ENCODE measurements at regions not wholly inside any gene's neighbourhood (a gene's known extent, or its start where the extent isn't known, plus 50 kb on each side); places are given as distances from the start of the nearest gene placed in this dataset.
"Not testable (repeated sequence)": the region's sequence is repeated elsewhere in the genome, so short reads cannot be mapped to it uniquely, and the experiment has no call there.

DNA sequence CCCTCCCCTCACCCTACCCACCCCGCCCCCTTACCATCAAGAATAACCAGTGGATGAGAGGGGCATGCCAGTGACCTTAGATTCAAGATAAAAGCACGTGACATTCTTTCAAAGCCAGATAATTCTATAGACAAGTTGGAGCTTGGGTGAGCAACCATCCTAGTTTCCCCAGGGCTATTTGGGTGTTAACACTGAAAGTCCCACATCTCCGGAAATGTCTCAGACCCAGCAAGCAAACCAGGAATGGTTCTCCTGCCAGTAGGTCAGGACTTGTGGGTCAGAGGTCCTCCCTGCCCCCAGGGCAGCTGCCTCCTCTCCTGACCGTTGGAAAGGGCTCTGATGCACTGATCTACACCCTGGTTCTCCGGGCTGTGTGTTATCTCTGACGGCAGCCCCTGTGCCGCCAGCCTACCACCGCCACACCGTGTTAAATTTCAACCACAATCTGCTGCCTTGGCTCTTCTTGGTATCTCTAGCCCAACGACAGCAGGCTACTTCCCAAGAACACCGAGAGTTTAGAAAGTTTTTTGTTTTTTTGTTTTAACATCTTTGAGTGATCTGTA is 287.0 kb downstream of the BCL2L11 start:
- peak; percentile 41 for DNase-seq

DNA sequence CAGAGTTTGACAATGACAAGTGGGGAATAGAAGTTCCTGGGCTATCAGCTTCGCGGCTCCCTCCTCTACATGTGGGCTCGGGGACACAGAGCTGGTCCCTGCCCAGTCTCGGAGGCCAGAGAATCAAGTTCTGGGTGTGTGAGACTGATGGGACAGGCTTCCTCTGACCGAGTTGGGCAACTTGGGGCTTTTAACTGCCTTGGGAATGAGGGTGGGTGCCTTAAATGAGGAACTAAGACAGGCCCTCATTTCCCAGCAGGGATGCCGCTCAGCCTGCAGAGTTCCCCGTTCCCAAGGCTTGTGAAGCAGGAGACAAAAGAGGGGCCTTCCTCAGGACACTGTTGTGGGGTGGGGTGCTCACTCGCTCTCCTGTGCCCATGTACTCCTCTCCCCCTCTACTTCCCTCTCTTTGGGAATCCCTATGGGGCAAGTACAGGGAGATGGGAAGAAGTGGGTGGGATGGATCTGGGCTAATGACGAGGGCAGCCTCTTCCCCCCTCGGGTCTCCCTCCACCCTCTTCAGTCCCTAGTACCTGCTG is 290.2 kb downstream of the BCL2L11 start:
- not testable (repeated sequence) for DNase-seq

DNA sequence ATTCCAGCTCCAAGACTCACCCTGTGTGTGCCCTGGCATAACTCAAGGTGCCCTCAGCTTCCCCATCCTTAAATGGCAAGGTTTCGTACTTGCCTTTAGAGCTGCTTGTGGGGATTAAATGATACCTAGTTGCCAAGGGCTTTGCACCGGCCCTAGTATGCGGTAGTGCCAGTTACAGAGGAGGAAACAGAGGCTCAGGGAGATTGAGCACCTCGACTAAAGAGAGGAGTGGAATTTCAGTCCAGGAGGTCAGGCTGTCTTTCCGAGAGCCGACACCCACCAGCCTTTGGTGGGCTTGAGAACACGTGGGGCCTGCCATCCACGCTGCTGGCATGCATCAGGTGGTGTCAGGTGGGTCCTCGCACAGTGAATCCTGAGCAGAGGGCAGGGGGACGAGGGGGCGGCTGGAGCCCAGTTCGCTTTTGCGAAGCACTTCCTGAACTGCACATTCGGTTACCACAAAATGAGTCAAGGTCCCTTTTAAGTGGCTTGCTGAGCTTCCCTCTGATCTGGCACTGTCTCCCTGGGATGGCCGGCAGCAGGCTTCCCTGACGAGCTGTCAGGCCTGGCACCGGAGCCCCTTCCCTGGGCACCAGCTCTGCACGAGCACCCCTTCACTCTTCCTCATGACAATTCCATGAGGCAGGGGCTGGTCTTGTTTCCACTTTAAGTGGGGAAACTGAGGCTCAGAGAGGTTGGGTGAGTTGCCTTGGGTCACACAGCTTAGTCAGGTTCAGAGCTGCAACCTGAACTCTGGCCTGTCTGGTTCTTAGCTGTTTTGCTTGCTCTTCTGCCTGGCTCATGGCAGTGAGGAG is 291.4 kb downstream of the BCL2L11 start:
- DNase-seq, result not testable (repeated sequence)

DNA sequence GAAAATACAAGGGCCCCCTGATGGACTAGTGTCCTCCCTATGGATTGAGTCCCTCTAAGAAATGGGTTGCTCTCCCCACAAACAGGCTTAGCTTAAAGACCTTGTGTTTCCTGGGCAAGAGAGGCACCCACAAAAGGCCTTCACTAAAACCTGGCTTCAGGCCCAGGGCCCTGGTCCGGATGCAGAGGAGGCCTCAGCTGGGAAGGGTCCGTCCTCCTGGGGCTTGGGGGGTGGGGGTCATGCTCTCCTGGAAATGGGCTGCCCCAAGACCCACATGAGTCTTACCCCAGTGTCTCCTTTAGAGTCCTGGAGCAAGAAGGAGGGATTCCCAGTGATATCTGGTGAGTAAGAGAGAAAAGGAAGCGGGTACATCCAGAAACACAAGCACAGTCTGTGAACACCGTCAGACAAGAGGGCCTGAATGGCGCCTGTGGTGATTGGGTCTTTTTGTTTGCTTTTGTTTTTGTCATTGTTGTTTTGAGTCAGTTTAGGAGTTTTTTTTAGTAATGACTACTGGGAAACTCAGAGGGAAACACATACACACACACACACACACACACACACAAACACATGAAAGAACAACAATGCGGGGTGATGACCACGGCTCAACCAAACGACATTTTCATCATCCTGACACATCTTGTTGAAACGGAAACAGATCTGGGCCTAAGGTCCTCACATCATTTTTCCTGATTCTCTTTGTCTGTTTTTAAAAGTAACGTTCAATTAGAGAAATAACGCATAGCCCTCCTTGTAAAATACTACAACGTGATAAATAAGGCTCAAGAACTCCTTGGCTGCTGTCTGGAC is 292.3 kb downstream of the BCL2L11 start:
- DNase-seq, result not testable (repeated sequence)

DNA sequence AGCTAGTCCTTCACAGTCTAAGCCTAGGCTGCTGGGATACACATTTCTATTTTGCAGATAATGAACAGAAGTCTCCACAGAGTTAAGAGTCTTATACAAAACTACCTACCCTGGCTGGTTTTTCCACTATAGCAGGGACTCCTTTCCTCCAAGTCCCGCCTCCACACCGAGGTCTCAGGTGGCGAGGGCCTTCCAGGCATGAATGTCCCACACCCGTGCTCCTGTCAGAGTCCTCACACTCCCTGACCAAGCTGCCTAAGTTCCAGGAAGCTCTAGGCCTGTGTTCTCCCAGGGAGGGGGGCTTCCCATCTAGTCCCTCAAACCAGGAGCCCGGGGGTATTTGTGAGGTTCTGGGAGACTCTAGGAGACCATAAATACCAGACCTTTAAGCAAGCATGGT is 293.2 kb downstream of the BCL2L11 start:
- not testable (repeated sequence) for DNase-seq

DNA sequence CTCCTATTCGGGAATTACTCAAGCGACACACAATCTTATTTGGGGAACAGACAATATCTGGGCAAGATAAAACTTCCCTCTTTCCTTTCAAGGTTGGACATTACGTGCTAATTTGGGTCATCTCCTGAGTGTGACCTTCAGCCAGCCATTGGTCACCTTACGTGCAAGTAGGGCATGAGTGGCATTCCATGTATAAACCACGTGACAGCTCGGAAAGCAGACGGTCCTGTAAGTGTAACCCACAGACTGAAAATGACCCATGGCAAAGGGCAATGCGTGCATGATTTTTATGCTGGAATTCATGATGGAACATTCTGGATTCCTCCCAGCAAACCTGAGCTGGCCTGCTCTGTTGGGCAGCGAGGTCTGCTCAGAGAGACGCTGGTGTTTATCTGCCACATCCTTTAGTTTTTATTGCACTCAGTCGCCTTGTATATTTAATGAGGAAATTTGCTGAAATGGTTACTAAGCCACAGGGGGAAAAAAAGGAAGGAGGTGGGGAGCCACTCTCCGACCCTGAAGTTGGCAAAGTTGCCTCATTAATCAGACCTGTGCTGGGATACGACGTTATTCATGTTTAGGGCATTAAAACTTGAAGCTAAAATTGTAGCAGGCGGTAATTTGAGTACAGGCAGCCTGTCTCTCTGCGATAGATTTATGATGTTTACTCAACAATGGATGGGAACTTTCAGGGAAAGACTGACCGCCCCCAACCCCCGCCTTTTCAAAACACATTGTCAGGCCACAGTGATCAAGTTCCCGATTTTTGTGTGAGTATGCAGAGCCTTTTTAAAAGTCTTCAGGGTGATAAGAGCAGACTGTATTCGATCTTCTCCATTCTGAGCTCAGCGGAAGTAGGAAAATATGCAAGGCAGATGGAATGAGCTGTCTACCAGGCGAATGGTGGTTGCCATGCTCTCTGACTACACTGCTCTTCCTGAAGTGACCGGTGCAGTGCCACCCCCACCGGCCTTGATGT is 295.3 kb downstream of the BCL2L11 start:
- not testable (repeated sequence) for DNase-seq

DNA sequence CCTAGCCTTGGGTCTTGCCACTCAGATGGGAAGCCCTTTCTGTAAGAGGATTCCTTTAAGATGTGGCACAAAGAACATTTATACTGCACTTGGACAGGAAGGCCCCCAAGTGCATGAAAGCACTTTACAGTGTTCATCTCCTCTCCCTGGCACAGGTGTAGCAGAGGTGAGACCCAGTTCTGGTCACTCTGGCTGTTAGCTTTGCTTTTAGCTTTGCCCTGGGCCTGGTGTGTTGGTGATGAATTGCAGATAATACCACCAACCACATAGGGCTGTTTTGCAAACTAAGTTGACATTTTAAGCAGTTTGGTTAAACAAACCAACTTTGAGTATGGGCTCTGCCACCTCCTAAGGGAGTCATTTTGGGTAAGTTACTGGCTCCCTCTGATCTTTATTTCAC is 296.3 kb downstream of the BCL2L11 start:
- not testable (repeated sequence) for DNase-seq

DNA sequence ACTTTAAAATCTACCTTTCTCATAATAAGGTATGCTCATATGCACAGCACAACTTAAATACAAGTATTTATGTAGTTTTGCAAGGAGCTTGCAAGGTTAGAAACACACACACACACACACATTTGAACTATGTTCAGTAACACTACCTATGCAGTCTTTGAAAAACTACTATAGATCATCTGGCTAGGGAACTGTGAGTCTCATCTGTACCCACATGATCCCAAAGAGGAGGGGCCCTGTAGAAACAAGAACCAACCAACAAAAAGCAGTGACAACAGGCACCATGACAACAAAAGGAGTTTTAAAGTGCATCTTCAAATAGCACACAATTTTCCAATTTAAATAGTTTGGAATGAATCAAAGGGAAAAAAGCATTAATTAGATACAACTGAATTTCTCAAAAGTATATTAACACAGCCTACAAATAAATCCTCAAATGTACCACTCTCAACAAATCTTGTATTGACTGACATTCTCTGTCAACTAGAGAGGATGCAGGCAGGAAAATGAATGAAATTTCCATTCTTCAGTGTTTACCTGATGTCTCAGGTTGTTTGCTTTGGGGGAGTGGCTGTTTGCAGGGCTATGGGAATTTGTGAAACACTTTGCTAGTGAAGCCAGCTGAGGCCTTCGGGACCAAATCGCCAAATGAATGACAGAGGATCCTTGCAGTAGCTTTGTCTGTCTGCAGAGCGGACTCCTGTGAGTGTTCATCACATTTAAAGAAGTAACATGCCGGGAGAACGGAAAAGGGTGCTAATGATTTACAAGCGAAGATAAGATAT is 297.6 kb downstream of the BCL2L11 start:
- not testable (repeated sequence) for DNase-seq

DNA sequence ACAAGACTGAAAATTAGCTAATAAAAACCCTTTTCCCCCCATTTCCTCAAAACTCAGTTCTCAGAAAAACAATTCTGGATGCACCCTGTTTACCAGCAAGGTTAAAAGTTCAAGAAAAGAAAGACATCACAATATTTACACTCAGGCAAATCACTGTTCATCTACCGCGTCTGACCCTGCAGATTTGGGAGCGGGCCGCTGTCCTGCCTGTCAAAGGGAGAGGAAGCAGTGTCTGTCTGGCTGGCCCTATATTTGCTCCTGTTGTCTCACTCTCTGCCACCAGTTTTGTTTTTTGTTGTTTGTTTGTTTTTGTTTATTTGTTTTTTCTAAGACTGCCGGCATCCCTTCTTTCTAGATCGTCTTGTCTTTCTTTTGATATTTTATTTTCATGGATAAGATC is 299.4 kb downstream of the BCL2L11 start:
- DNase-seq, result not testable (repeated sequence)

DNA sequence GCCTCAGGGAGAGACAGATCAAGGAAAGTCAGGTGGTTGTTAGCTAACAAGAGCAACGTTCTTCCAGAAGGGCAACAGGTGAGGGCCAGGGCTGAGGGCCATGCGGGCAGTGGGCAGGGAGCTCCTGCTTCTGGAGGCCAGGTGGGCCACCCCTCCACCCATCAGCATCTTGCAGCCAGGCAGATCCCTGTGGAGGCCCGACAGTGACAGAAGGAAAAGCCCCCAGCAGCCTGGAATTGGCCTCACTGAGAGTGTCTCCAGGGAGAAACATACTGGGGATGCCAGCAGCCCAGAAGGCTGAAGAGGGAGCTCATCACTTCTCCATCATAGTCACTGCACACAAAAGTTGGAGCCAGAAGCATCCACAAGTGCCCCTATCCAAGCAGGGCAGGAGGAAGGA is 300.1 kb downstream of the BCL2L11 start:
- not testable (repeated sequence) for DNase-seq

DNA sequence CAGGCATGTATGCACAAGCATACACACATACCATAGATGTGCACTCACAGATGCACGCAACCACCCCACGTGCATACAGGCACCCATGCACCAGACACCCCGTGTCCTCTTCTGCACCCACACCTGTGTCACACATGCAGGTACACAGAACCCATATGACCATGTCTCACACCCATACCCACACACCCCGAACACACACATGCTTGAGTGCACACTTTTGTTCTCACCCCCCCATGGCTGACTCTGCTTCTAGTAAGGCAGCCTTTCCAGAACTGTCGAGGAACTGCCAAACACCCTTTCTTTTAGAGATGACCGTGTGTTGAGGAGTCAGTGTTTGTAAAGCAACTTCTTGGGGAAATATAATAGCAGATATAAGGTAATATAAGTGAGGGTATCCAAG is 301.2 kb downstream of the BCL2L11 start:
- DNase-seq, result not testable (repeated sequence)

DNA sequence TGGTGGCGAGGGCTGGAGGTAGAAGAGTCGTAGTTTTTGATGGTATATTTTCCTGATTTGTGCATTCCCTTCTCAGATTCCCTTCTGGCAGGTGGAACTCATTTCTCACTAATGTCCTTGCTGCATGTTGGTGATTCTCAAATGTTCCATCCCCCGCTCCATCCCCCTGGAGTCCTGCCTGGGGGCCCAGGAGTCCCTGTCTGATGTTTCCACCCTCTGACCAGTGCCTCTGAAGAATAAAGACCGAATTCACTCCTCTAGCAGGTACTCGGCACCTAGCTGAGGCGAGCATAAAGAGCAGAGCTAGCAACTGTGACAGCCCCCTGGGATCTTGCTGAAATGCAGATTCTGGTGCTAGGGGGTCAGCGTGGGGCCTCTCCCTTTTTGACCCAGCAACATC is 301.8 kb downstream of the BCL2L11 start:
- DNase-seq, result not testable (repeated sequence)

DNA sequence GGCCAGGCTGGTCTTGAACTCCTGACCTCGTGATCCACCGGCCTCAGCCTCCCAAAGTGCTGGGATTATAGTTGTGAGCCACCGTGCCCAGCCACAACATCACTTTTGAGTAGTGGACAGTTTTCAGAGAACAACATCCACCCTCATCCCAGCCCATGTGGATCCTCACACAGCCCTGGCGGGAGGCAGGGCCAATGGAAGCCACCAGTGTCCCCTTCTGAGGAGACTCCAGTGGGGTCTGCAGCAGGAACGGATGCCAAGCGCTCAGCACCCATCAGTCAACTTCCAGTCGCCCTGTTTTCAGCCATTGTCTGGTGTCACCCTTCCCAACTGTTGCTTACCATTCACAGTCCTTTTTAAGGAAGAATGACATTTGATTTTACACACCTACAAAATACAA is 302.5 kb downstream of the BCL2L11 start:
- not testable (repeated sequence) for DNase-seq

DNA sequence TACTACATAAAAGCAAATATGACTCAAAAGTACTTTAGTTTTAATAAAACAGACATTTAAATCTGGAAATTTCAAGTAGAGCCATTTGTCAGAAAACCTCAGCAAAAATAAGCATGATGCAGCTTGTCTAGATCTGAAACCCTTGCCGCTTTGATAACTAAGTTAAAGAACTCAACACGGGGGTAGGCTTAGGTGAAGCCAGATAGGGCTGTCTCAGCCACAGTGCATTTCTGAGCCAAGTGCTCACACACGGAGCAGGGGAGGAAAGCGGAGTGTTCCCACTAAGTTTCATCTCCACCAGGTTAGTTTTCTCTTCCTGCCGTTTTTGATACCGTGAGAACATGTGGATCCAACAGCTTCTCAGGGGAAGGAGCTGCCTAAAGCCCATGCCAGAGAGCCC is 303.5 kb downstream of the BCL2L11 start:
- not testable (repeated sequence) for DNase-seq

DNA sequence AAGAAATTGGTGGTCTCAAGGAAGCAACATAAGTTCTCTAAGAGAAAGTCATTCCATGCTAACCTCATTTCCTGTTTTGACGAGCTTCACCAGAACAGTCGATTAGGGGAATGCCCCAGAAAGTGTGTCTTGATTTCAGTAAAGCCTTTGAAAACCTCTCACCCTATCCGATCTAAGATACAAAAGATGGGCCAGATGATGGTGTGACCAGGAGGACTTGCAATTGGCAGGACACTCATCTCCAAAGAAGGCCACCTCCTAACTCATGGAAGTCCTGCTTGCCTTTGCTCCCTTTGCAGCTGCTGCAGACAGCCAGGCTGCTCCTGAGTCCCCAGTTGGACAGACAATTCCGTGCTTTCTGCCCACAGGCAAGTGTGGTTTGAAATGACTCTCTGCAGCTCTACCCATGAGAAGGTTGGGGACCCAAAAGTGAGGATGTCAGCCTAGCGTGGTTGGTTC is 304.2 kb downstream of the BCL2L11 start:
- DNase-seq, result not testable (repeated sequence)

DNA sequence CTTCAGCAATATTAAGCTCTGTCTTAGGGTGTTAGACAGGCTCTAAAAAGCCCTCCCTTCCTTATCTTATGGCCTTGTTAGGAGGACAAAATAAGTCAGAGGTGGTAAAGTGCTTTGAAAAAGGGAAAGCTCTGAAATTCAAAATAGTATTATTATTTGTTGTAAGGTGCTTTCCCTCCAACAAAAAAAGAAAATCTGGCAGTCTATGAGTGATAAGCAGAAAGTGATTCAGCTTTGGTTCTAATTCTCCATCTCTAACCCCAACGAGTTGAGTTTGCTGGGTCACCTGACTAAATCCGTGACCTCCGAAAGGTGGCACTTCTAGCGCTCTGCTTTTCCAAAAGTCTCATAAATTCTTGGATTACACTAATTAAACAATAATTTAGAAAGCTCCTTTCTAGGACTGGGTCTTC is 305.1 kb downstream of the BCL2L11 start:
- not testable (repeated sequence) for DNase-seq

DNA sequence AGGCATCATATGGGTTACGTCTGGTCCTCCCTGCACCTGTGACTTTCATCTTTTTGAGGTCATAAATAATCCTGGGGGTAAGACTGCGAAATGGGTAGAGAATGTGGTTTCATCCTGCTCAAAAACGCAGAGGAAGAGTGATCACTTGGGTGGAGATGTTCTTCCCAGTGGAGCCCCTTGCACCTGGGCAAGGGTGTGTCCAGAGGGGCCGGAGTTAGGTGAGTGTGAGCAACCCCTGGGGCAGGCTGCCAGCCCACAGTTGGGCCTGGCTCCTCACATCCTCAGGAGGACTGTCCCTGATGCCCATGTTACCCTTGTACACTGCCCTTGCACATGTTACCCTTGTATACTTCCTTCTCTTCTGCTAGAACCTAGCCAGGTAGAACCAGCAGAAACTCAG is 306.6 kb downstream of the BCL2L11 start:
- DNase-seq, result not testable (repeated sequence)

DNA sequence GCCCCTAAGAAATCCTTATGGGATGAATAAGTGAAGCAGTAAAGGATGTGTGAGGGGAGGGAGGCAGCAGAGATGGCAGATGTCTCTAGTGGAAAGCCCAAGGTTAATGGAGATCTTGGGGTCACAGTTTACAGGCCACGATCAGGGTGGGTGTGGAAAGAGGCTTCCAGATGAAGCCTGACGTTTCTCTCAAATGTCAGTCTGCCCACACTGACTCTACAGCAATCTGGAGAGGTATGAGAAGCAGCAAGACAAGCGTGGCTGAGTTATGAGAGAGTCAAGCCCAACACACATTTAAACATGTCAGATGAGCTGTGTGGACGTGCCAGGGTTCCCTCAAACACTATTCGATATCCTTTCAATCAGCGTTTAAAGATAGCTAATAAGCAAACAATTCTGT is 308.2 kb downstream of the BCL2L11 start:
- not testable (repeated sequence) for DNase-seq

DNA sequence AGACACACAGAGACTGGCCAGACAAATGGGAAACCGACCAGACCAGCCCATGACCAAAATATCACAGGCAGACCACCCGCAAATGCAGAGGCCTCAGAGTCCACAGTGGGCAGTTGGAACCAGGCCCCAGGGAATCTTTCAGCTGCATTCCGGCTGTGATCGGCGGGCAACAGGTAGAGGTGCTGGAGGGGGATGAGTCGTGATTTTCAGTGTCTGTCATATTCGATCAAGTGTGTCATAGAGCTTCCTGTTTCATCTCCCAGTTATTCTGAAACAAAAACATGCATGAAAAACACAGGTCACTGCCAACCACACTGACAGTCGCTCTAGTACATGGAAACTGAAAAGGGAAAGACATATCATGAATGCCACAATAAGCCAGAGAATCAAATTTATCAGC is 308.6 kb downstream of the BCL2L11 start:
- DNase-seq, result not testable (repeated sequence)

DNA sequence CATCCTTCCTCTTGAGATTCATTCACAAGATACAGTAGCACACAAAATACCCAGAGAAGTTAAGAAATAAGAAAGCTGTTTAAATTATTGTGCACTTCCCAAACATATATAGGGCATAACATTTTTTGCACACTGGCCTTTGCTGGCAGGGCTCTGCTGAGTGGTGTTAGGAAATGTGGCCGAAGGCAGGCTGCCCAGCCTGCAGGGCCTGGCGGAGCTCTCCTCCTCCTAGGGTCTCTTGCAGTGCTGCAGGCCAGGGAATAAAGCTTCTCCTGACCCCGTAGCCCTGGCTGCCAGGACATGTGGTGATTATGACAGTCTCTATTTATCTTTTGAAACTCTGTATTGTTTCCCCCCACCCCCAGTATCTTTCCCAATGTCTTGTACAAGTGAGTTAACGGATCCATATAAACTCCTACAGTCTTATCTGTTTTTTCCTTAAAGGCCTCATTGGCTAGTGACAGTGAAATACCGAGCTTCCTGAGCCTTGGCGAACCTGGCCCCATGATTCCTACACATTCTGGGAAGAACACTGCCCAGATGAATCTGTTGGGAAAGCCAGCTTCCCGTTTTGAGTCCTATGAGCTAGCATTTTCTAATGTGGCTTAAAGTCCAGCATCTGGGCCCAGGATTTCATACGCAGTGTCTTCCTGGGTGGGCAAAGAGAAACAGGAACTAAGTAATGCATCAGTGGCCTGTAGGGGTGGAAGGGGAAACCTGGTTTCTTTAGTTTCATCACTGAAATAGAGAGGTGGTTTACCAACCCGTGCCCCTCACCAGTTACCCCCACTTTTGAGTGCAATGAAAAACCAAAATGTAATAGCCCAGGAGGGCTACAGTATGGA is 310.3 kb downstream of the BCL2L11 start:
- DNase-seq, result not testable (repeated sequence)

Measured in NCI-H226 (cell line).